ENCODE measurements at regions not wholly inside any gene's neighbourhood (a gene's known extent, or its start where the extent isn't known, plus 50 kb on each side); places are given as distances from the start of the nearest gene placed in this dataset.

GRCh38 chr7:131909151-131909768 is 352.8 kb upstream of the PODXL start:
- no peak for DNase-seq
- Histone ChIP-seq H3K4me3 (ENCODE audit: low read depth, low read length) (no peak overlapping the region), H3K36me3 (replicated peaks) (no peaks in the 10 kb centered on the region), H3K27ac (no peak overlapping the region), H3K27me3 (replicated peaks) (peaks cover 7% of the 10 kb centered on the region)
- TF ChIP-seq, protein P1, sequence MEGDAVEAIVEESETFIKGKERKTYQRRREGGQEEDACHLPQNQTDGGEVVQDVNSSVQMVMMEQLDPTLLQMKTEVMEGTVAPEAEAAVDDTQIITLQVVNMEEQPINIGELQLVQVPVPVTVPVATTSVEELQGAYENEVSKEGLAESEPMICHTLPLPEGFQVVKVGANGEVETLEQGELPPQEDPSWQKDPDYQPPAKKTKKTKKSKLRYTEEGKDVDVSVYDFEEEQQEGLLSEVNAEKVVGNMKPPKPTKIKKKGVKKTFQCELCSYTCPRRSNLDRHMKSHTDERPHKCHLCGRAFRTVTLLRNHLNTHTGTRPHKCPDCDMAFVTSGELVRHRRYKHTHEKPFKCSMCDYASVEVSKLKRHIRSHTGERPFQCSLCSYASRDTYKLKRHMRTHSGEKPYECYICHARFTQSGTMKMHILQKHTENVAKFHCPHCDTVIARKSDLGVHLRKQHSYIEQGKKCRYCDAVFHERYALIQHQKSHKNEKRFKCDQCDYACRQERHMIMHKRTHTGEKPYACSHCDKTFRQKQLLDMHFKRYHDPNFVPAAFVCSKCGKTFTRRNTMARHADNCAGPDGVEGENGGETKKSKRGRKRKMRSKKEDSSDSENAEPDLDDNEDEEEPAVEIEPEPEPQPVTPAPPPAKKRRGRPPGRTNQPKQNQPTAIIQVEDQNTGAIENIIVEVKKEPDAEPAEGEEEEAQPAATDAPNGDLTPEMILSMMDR (IDR thresholded peaks at IDR 0.05; ENCODE audit: low read depth, low read length, missing control alignments): no peak
- in situ Hi-C loops (cut with HindIII; ENCODE audit: low pct_ligation_motif_present, low sequenced_read_pairs): no loop called here

DNA sequence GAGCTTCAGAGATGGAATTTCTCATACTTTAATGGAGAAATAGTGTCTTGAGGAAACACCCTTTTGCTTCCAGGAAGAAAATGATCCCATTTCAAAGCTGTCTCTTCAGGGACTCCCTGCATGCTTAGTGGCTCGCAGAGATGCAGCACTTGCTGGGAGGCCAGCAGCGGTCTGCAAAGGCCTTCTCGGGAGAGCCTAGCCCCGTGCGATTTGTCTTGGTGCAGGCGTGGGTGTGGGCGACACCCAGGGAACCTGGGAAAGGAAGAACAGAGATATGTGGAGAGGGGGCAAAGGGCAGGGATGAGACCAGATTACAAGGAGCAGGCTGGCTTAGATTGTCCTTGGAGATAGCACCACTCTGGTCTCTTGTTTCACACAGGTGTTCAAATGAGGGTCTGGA is 352.3 kb upstream of the PODXL start:
- H3K27ac ChIP-seq: no peak overlapping the region
- no peak for DNase-seq
- H3K4me3 ChIP-seq (ENCODE audit: low read depth, low read length): no peak overlapping the region
- in situ Hi-C loops (cut with HindIII; ENCODE audit: low pct_ligation_motif_present, low sequenced_read_pairs): no loop called here
- H3K36me3 ChIP-seq (replicated peaks): no peaks in the 10 kb centered on the region
- H3K27me3 ChIP-seq (replicated peaks): peaks cover 7% of the 10 kb centered on the region
- TF ChIP-seq, protein P1 (IDR thresholded peaks at IDR 0.05; ENCODE audit: low read depth, low read length, missing control alignments): no peak

GRCh38 chr7:131905471-131905973 is 349.1 kb upstream of the PODXL start:
- in situ Hi-C loops (cut with HindIII; ENCODE audit: low pct_ligation_motif_present, low sequenced_read_pairs): no loop called here
- DNase-seq: no peak
- Histone ChIP-seq H3K36me3 (replicated peaks) (no peaks in the 10 kb centered on the region), H3K27ac (no peak overlapping the region), H3K4me3 (ENCODE audit: low read depth, low read length) (no peak overlapping the region), H3K27me3 (replicated peaks) (peaks cover 7% of the 10 kb centered on the region)
- TF ChIP-seq, protein P1 (IDR thresholded peaks at IDR 0.05; ENCODE audit: low read depth, low read length, missing control alignments): no peak

DNA sequence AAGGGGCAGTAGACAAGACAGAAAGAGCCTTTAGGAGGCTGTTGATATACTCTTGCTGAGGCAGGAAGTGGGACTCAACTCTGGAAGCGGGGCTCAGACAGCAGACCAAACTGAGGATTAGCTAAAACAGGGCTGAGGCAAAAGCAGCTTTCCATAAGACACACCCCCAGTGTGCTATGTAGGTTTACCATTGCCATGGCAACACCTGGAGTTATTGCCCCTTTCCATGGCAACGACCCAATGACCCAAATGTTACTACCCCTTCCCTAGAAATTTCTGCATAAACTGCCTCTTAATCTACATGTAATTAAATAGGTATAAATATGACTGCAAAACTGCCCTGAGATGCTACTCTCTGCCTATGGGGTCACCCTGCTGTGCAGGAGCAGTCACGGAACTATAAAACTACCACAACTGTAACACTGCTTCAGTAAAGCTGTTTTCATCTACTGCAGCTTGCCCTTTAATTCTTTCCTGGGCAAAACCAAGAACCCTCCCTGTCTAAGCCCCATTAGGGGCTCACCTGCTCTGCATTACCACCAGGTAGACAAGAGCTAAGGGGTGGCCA is 348.4 kb upstream of the PODXL start:
- TF ChIP-seq, protein P1 (IDR thresholded peaks at IDR 0.05; ENCODE audit: low read depth, low read length, missing control alignments): no peak
- H3K27ac ChIP-seq: no peak overlapping the region

GRCh38 chr7:131903315-131903714 is 346.9 kb upstream of the PODXL start:
- DNase-seq: no peak
- in situ Hi-C loops (cut with HindIII; ENCODE audit: low pct_ligation_motif_present, low sequenced_read_pairs): no loop called here
- Histone ChIP-seq H3K36me3 (replicated peaks) (no peaks in the 10 kb centered on the region), H3K27me3 (replicated peaks) (no peaks in the 10 kb centered on the region), H3K4me3 (ENCODE audit: low read depth, low read length) (no peak overlapping the region), H3K27ac (no peak overlapping the region)
- TF ChIP-seq, protein P1 (IDR thresholded peaks at IDR 0.05; ENCODE audit: low read depth, low read length, missing control alignments): no peak

More for the DNA sequence above, 348.4 kb upstream of the PODXL start:
- in situ Hi-C loops (cut with HindIII; ENCODE audit: low pct_ligation_motif_present, low sequenced_read_pairs): no loop called here
- H3K4me3 ChIP-seq (ENCODE audit: low read depth, low read length): no peak overlapping the region
- no peaks in the 10 kb centered on the region for H3K36me3 ChIP-seq (replicated peaks)
- H3K27me3 ChIP-seq (replicated peaks): peaks cover 5% of the 10 kb centered on the region
- DNase-seq: no peak
